IMR-90 (cell line): ENCODE measurements at regions not wholly inside any gene's neighbourhood (a gene's known extent, or its start where the extent isn't known, plus 50 kb on each side); places are given as distances from the start of the nearest gene placed in this dataset.

Source experiments
- ATAC-seq: fragments of 200-7000 bp; cut with Tn5 transposase; 2 replicates; pipeline ENCODE4 v1.9.1; 2020; ENCODE audit warnings: low read depth, mild to moderate bottlenecking, moderate library complexity
- BruUV-seq: library from RNA; stranded (reverse); fragments of 400-500 nt; replicated peaks from 2 replicates; lab custom pipeline; 2021; lab: Mats Ljungman, UMichigan
- CTCF ChIA-PET: fragments of 300-600 bp; formaldehyde crosslinking; extraction: SDS; loops from one replicate; lab custom pipeline; 2021; ENCODE audit warnings: antibody characterized with exemption; lab: Yijun Ruan, JAX
- POLR2A ChIA-PET: fragments of 300-600 bp; sonication (Branson Sonifier 250); formaldehyde crosslinking; loops from one replicate; lab custom pipeline; 2022; ENCODE audit warnings: antibody characterized with exemption; ENCODE audit not compliant: unreplicated experiment; lab: Charles Lee
- DNase-seq: peaks from one replicate; pipeline ENCODE4 v3.0.0; 2013
- H2AFZ ChIP-seq: replicated peaks from 2 replicates; pipeline ENCODE3; 2013; ENCODE audit warnings: low read length, mild to moderate bottlenecking; ENCODE audit not compliant: poor library complexity
- H2AK5ac ChIP-seq: 2 replicates; pipeline ENCODE4 v1.6.1; 2013; ENCODE audit warnings: low read depth, low read length, inconsistent platforms
- H2AK9ac ChIP-seq: replicated peaks from 2 replicates; pipeline ENCODE3; 2013; ENCODE audit warnings: mild to moderate bottlenecking, low read depth, low read length, moderate library complexity; ENCODE audit not compliant: poor library complexity
- H2BK120ac ChIP-seq: 2 replicates; pipeline ENCODE4 v1.6.1; 2013; ENCODE audit warnings: low read depth, low read length, inconsistent platforms
- H2BK15ac ChIP-seq: 3 replicates; pipeline ENCODE4 v1.6.1; 2013; ENCODE audit warnings: low read depth, low read length, inconsistent platforms
- H2BK20ac ChIP-seq: 2 replicates; pipeline ENCODE4 v1.6.1; 2013; ENCODE audit warnings: low read depth, mild to moderate bottlenecking, inconsistent platforms, low read length, moderate library complexity
- H2BK5ac ChIP-seq: 2 replicates; pipeline ENCODE4 v1.6.1; 2013; ENCODE audit warnings: mild to moderate bottlenecking, low read depth, low read length, inconsistent platforms; ENCODE audit not compliant: poor library complexity, severe bottlenecking
- H3K14ac ChIP-seq: replicated peaks from 2 replicates; pipeline ENCODE4 v1.6.1; 2013; ENCODE audit warnings: low read depth, low read length, inconsistent platforms
- H3K18ac ChIP-seq: 2 replicates; pipeline ENCODE4 v1.6.1; 2013; ENCODE audit warnings: low read depth, low read length, control low read depth
- H3K23ac ChIP-seq: 2 replicates; pipeline ENCODE4 v1.6.1; 2013; ENCODE audit warnings: low read depth, low read length, inconsistent platforms
- H3K27ac ChIP-seq: 2 replicates; pipeline ENCODE4 v1.5.1; 2013; ENCODE audit warnings: mild to moderate bottlenecking, control low read depth, low read length; ENCODE audit not compliant: insufficient read depth
- H3K27me3 ChIP-seq: 2 replicates; pipeline ENCODE4 v1.6.1; 2013; ENCODE audit warnings: low read length; ENCODE audit not compliant: control insufficient read depth, insufficient read depth
- H3K36me3 ChIP-seq: 2 replicates; pipeline ENCODE4 v1.6.1; 2013; ENCODE audit warnings: low read length, mixed read lengths; ENCODE audit not compliant: control insufficient read depth, insufficient read depth
- H3K4ac ChIP-seq: 2 replicates; pipeline ENCODE4 v1.6.1; 2013; ENCODE audit warnings: low read depth, low read length, inconsistent platforms
- H3K4me1 ChIP-seq: 2 replicates; pipeline ENCODE4 v1.6.1; 2013; ENCODE audit warnings: low read length, mixed read lengths; ENCODE audit not compliant: control insufficient read depth, insufficient read depth
- H3K4me2 ChIP-seq: 2 replicates; pipeline ENCODE4 v1.6.1; 2013; ENCODE audit warnings: low read depth, mild to moderate bottlenecking, control low read depth, low read length, moderate library complexity
- H3K4me3 ChIP-seq: 2 replicates; pipeline ENCODE4 v1.5.1; 2013; ENCODE audit warnings: low read depth, mild to moderate bottlenecking, control low read depth, low read length, moderate library complexity; ENCODE audit not compliant: insufficient read depth
- H3K56ac ChIP-seq: 2 replicates; pipeline ENCODE4 v1.6.1; 2013; ENCODE audit warnings: low read length, inconsistent platforms; ENCODE audit not compliant: insufficient read depth; ENCODE audit errors: extremely low read depth
- H3K79me1 ChIP-seq, 2 experiments: 2 replicates each; pipeline ENCODE4 v1.6.1; 2013; ENCODE audit warnings: low read length in 2 of 2, inconsistent platforms in 1 of 2, low read depth in 1 of 2
- H3K9ac ChIP-seq: 2 replicates; pipeline ENCODE4 v1.6.1; 2013; ENCODE audit warnings: low read depth, low read length, control low read depth
- H3K9me1 ChIP-seq: 2 replicates; pipeline ENCODE4 v1.6.1; 2013; ENCODE audit warnings: low read length, inconsistent platforms; ENCODE audit not compliant: insufficient read depth
- H3K9me3 ChIP-seq: 2 replicates; pipeline ENCODE4 v1.6.1; 2013; ENCODE audit warnings: low read length; ENCODE audit not compliant: control insufficient read depth, insufficient read depth
- H4K20me1 ChIP-seq: 2 replicates; pipeline ENCODE4 v1.6.1; 2013; ENCODE audit warnings: low read length, inconsistent platforms; ENCODE audit not compliant: insufficient read depth
- H4K5ac ChIP-seq: 2 replicates; pipeline ENCODE4 v1.6.1; 2013; ENCODE audit warnings: mild to moderate bottlenecking, low read depth, low read length, control low read depth
- H4K8ac ChIP-seq, 2 experiments: 2 replicates each; pipeline ENCODE4 v1.6.1; 2013; ENCODE audit warnings: low read depth in 2 of 2, low read length in 2 of 2, control low read depth in 1 of 2, inconsistent platforms in 1 of 2
- H4K91ac ChIP-seq: 2 replicates; pipeline ENCODE4 v1.6.1; 2013; ENCODE audit warnings: low read depth, low read length, inconsistent platforms; ENCODE audit not compliant: insufficient read depth
- CEBPB ChIP-seq: IDR thresholded peaks from 2 replicates; pipeline ENCODE4 v1.6.1; 2012; ENCODE audit warnings: low read depth, low read length, improper control_type of control experiment
- CHD1 ChIP-seq: IDR thresholded peaks from 2 replicates; pipeline ENCODE4 v1.6.1; 2012; ENCODE audit warnings: low read depth, low read length, improper control_type of control experiment
- ELK1 ChIP-seq: fragments of 150-350 bp; IDR thresholded peaks from 2 replicates; pipeline ENCODE4 v1.6.1; 2016; ENCODE audit warnings: low read depth, mild to moderate bottlenecking, low read length, moderate library complexity, borderline replicate concordance
- MAFK ChIP-seq: IDR thresholded peaks from 2 replicates; pipeline ENCODE4 v1.6.1; 2012; ENCODE audit warnings: low read depth, low read length, improper control_type of control experiment
- MAZ ChIP-seq: IDR thresholded peaks from 2 replicates; pipeline ENCODE4 v1.6.1; 2012; ENCODE audit warnings: low read depth, mild to moderate bottlenecking, low read length, improper control_type of control experiment, moderate library complexity, borderline replicate concordance
- NFE2L2 ChIP-seq: fragments of 150-350 bp; IDR thresholded peaks from 2 replicates; pipeline ENCODE4 v1.6.1; 2016; ENCODE audit warnings: low read depth, mild to moderate bottlenecking, low read length
- POLR2A ChIP-seq: IDR thresholded peaks from 2 replicates; pipeline ENCODE4 v1.6.1; 2012; ENCODE audit warnings: mild to moderate bottlenecking, low read depth, low read length
- RCOR1 ChIP-seq: IDR thresholded peaks from 2 replicates; pipeline ENCODE4 v1.6.1; 2012; ENCODE audit warnings: mild to moderate bottlenecking, low read length, improper control_type of control experiment; ENCODE audit not compliant: insufficient replicate concordance
- RFX5 ChIP-seq: IDR thresholded peaks from 2 replicates; pipeline ENCODE4 v1.8.0; 2012; ENCODE audit warnings: low read depth, mild to moderate bottlenecking, low read length, moderate library complexity
- WGBS, 2 experiments: methylation state at CpG; one replicate each; pipeline versions ENCODE4 v1.1.5 to v1.1.7; 2013; ENCODE audit warnings: missing lambda C conversion rate in 2 of 2; ENCODE audit not compliant: insufficient read length in 1 of 2; ENCODE audit errors: extremely low coverage in 2 of 2; 5-methylcytosine and 5-hydroxymethylcytosine counted together
- dilution Hi-C: fragments of 300-500 bp; cut with HindIII; formaldehyde crosslinking; loops from one replicate; pipeline ENCODE4 v1.14.3; 2018; ENCODE audit warnings: low sequenced_read_pairs; ENCODE audit not compliant: unreplicated experiment
- in situ Hi-C: fragments of 300-500 bp; cut with MboI; formaldehyde crosslinking; loops from 3 replicates; pipeline ENCODE4 v1.14.3; 2019; ENCODE audit warnings: low sequenced_read_pairs, inconsistent platforms, mixed read lengths
- intact Hi-C: fragments of 100-400 bp; cut with micrococcal nuclease; formaldehyde crosslinking; loops from 2 replicates; pipeline ENCODE4 v1.10.0; 2022
- TF ChIP-seq, protein P1 (sequence below): conservative IDR thresholded peaks from 2 replicates; pipeline ENCODE4 v1.5.1; 2012; ENCODE audit warnings: mild to moderate bottlenecking, low read depth, low read length, improper control_type of control experiment

- intact Hi-C loops: no loop called here
- POLR2A ChIA-PET: no interaction called here
- H2AFZ ChIP-seq: no peak overlapping the region
- no peak overlapping the region for H4K8ac ChIP-seq
- H3K4me2 ChIP-seq: no peak overlapping the region
- no peak overlapping the region for H3K4ac ChIP-seq
- no peaks in the 10 kb centered on the region for H3K9me3 ChIP-seq
- H2AK5ac ChIP-seq: no peak overlapping the region
- no peak overlapping the region for H3K14ac ChIP-seq
- ATAC-seq (no peak), DNase-seq (no peak)
- no peaks in the 10 kb centered on the region for H4K20me1 ChIP-seq
- BruUV-seq: no TSS peak
- no peak overlapping the region for H3K9ac ChIP-seq
- H3K18ac ChIP-seq: no peak overlapping the region
- H2BK15ac ChIP-seq: no peak overlapping the region
- no peaks in the 10 kb centered on the region for H3K36me3 ChIP-seq
- no CpG with 5 or more reads among the region's 1 CpG for WGBS, 2 experiments
- H2BK5ac ChIP-seq: no peak overlapping the region
- H3K23ac ChIP-seq: no peak overlapping the region
- TF ChIP-seq RFX5 (no peak), CHD1 (no peak), ELK1 (no peak), POLR2A (no peak), RCOR1 (no peak), CEBPB (no peak), MAFK (no peak), MAZ (no peak), NFE2L2 (no peak)
- TF ChIP-seq, protein P1, sequence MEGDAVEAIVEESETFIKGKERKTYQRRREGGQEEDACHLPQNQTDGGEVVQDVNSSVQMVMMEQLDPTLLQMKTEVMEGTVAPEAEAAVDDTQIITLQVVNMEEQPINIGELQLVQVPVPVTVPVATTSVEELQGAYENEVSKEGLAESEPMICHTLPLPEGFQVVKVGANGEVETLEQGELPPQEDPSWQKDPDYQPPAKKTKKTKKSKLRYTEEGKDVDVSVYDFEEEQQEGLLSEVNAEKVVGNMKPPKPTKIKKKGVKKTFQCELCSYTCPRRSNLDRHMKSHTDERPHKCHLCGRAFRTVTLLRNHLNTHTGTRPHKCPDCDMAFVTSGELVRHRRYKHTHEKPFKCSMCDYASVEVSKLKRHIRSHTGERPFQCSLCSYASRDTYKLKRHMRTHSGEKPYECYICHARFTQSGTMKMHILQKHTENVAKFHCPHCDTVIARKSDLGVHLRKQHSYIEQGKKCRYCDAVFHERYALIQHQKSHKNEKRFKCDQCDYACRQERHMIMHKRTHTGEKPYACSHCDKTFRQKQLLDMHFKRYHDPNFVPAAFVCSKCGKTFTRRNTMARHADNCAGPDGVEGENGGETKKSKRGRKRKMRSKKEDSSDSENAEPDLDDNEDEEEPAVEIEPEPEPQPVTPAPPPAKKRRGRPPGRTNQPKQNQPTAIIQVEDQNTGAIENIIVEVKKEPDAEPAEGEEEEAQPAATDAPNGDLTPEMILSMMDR: no peak
- CTCF ChIA-PET: no interaction called here
- H2BK20ac ChIP-seq: no peak overlapping the region
- H3K56ac ChIP-seq: no peak overlapping the region
- H3K79me1 ChIP-seq: no peaks in the 10 kb centered on the region
- no peak overlapping the region for H4K5ac ChIP-seq
- no peak overlapping the region for H3K27ac ChIP-seq
- in situ Hi-C loops: no loop called here
- dilution Hi-C loops: no loop called here
- H3K9me1 ChIP-seq: no peaks in the 10 kb centered on the region
- no peaks in the 10 kb centered on the region for H3K4me1 ChIP-seq
- no peak overlapping the region for H2AK9ac ChIP-seq
- no peak overlapping the region for H3K4me3 ChIP-seq
- H2BK120ac ChIP-seq: no peak overlapping the region
- no peaks in the 10 kb centered on the region for H3K27me3 ChIP-seq
- H4K91ac ChIP-seq: no peak overlapping the region
These were observed 265.9 kb upstream of the RPS23 start for GRCh38 chr5:82544004-82544403.
